Activated naive CD4-positive, alpha-beta T cell treated with anti-CD3 and anti-CD28 coated beads for 36 hours (primary cell): ENCODE measurements at regions not wholly inside any gene's neighbourhood (a gene's known extent, or its start where the extent isn't known, plus 50 kb on each side); places are given as distances from the start of the nearest gene placed in this dataset.
"Not testable (repeated sequence)": the region's sequence is repeated elsewhere in the genome, so short reads cannot be mapped to it uniquely, and the experiment has no call there.

Experiments
- CTCF ChIA-PET: fragments of 350-600 bp; sonication (Branson Sonifier 250); formaldehyde crosslinking; loops from one replicate; lab custom pipeline; 2021; ENCODE audit warnings: antibody characterized with exemption; lab: Charles Lee
- DNase-seq: peaks from one replicate; pipeline ENCODE4 v3.0.0-alpha.2; 2020
- H3K27ac Mint-ChIP-seq: one replicate; pipeline ENCODE4 v1.8.0; 2021; ENCODE audit warnings: mild to moderate bottlenecking, mixed read lengths
- H3K27me3 Mint-ChIP-seq: one replicate; pipeline ENCODE4 v1.8.0; 2021; ENCODE audit warnings: low read depth, mixed read lengths
- H3K36me3 Mint-ChIP-seq: one replicate; pipeline ENCODE4 v1.8.0; 2021; ENCODE audit warnings: low read depth, mixed read lengths
- H3K4me1 Mint-ChIP-seq: one replicate; pipeline ENCODE4 v1.8.0; 2021; ENCODE audit warnings: low read depth, mixed read lengths
- H3K4me3 Mint-ChIP-seq: one replicate; pipeline ENCODE4 v1.8.0; 2021; ENCODE audit warnings: mild to moderate bottlenecking, moderate library complexity, mixed read lengths
- H3K9me3 Mint-ChIP-seq: one replicate; pipeline ENCODE4 v1.8.0; 2021; ENCODE audit warnings: mixed read lengths
- intact Hi-C: fragments of 100-400 bp; cut with micrococcal nuclease; formaldehyde crosslinking; loops from one replicate; pipeline ENCODE4 v1.15.1; 2023

- Mint-ChIP-seq H3K9me3 (peaks cover 25% of the 10 kb centered on the region), H3K36me3 (peaks cover 8% of the 10 kb centered on the region), H3K4me1 (no peaks in the 10 kb centered on the region), H3K27ac (no peak overlapping the region), H3K4me3 (no peak overlapping the region), H3K27me3 (no peaks in the 10 kb centered on the region)
- CTCF ChIA-PET = no interaction called here
- DNase-seq = no peak
- intact Hi-C loops = no loop called here
Measured at GRCh38 chr1:173257805-173258204, 50.7 kb upstream of the TNFSF4 start.

GRCh38 chr1:173258479-173259264 is 51.5 kb upstream of the TNFSF4 start:
- intact Hi-C loops = no loop called here
- Mint-ChIP-seq H3K4me1 (no peaks in the 10 kb centered on the region), H3K27ac (no peak overlapping the region)

GRCh38 chr1:173260329-173260728 is 53.2 kb upstream of the TNFSF4 start:
- intact Hi-C loops, H3K4me3 Mint-ChIP-seq, H3K4me1 Mint-ChIP-seq, DNase-seq, H3K27ac Mint-ChIP-seq, CTCF ChIA-PET, H3K27me3 Mint-ChIP-seq, H3K36me3 Mint-ChIP-seq: not testable (repeated sequence)
- H3K9me3 Mint-ChIP-seq = peaks cover 27% of the 10 kb centered on the region

More at GRCh38 chr1:173258479-173259264, 51.5 kb upstream of the TNFSF4 start:
- CTCF ChIA-PET = interaction anchor here (1.0 to 1.3 kb wide), 2 partner anchors 10 kb away, joined by 3 read pairs; no protein-coding TSS in a partner anchor
- Mint-ChIP-seq H3K9me3 (peaks cover 27% of the 10 kb centered on the region), H3K27me3 (no peaks in the 10 kb centered on the region), H3K36me3 (peaks cover 8% of the 10 kb centered on the region), H3K4me3 (no peak overlapping the region)
- DNase-seq = no peak

- DNase-seq = no peak
- Mint-ChIP-seq H3K36me3 (no peaks in the 10 kb centered on the region), H3K27me3 (no peaks in the 10 kb centered on the region), H3K9me3 (peaks cover 6% of the 10 kb centered on the region), H3K4me1 (peaks cover 3% of the 10 kb centered on the region), H3K4me3 (no peak overlapping the region), H3K27ac (no peak overlapping the region)
- CTCF ChIA-PET = no interaction called here
- intact Hi-C loops = loop anchor here (5.0 kb wide), 1 partner anchor 40 kb away; no protein-coding TSS in a partner anchor
Measured at GRCh38 chr1:173266841-173267240, 59.7 kb upstream of the TNFSF4 start.

- H3K9me3 Mint-ChIP-seq = peaks cover 3% of the 10 kb centered on the region
- no peaks in the 10 kb centered on the region for H3K27me3 Mint-ChIP-seq
- DNase-seq = no peak
- CTCF ChIA-PET = no interaction called here
- peaks cover 3% of the 10 kb centered on the region for H3K4me1 Mint-ChIP-seq
- H3K4me3 Mint-ChIP-seq = no peak overlapping the region
- no peaks in the 10 kb centered on the region for H3K36me3 Mint-ChIP-seq
- intact Hi-C loops = loop anchor here (5.0 kb wide), 1 partner anchor 40 kb away; no protein-coding TSS in a partner anchor
- H3K27ac Mint-ChIP-seq = no peak overlapping the region
Measured at GRCh38 chr1:173267453-173267945, 60.4 kb upstream of the TNFSF4 start.

GRCh38 chr1:173268261-173268660 is 61.1 kb upstream of the TNFSF4 start:
- intact Hi-C loops = loop anchor here (5.0 kb wide), 1 partner anchor 41 kb away; no protein-coding TSS in a partner anchor
- CTCF ChIA-PET = interaction anchor here (0.9 kb wide), 1 partner anchor 9 kb away, joined by 3 read pairs; no protein-coding TSS in a partner anchor
- DNase-seq = no peak
- H3K4me3 Mint-ChIP-seq = no peak overlapping the region
- H3K27ac Mint-ChIP-seq = no peak overlapping the region
- H3K9me3 Mint-ChIP-seq = no peaks in the 10 kb centered on the region
- no peaks in the 10 kb centered on the region for H3K27me3 Mint-ChIP-seq
- H3K4me1 Mint-ChIP-seq = peaks cover 3% of the 10 kb centered on the region
- H3K36me3 Mint-ChIP-seq = no peaks in the 10 kb centered on the region

- no peaks in the 10 kb centered on the region for H3K9me3 Mint-ChIP-seq
- DNase-seq = no peak
- no peaks in the 10 kb centered on the region for H3K36me3 Mint-ChIP-seq
- H3K4me3 Mint-ChIP-seq = no peak overlapping the region
- CTCF ChIA-PET = interaction anchor here (0.9 kb wide), 1 partner anchor 9 kb away, joined by 3 read pairs; no protein-coding TSS in a partner anchor
- peaks cover 3% of the 10 kb centered on the region for H3K4me1 Mint-ChIP-seq
- intact Hi-C loops = loop anchor here (5.0 kb wide), 1 partner anchor 42 kb away; no protein-coding TSS in a partner anchor
- H3K27me3 Mint-ChIP-seq = no peaks in the 10 kb centered on the region
- no peak overlapping the region for H3K27ac Mint-ChIP-seq
Measured at GRCh38 chr1:173268786-173269277, 61.7 kb upstream of the TNFSF4 start.

- no peak for DNase-seq
- H3K4me3 Mint-ChIP-seq = no peak overlapping the region
- peaks cover 3% of the 10 kb centered on the region for H3K4me1 Mint-ChIP-seq
- CTCF ChIA-PET = no interaction called here
- no peaks in the 10 kb centered on the region for H3K27me3 Mint-ChIP-seq
- intact Hi-C loops = loop anchor here (5.0 kb wide), 1 partner anchor 42 kb away; no protein-coding TSS in a partner anchor
- H3K9me3 Mint-ChIP-seq = no peaks in the 10 kb centered on the region
- no peak overlapping the region for H3K27ac Mint-ChIP-seq
- no peaks in the 10 kb centered on the region for H3K36me3 Mint-ChIP-seq
Measured at GRCh38 chr1:173269490-173270230, 62.5 kb upstream of the TNFSF4 start.

- H3K27me3 Mint-ChIP-seq = no peaks in the 10 kb centered on the region
- H3K9me3 Mint-ChIP-seq = no peaks in the 10 kb centered on the region
- H3K4me3 Mint-ChIP-seq = no peak overlapping the region
- no peaks in the 10 kb centered on the region for H3K36me3 Mint-ChIP-seq
- CTCF ChIA-PET = no interaction called here
- intact Hi-C loops = no loop called here
- H3K27ac Mint-ChIP-seq = no peak overlapping the region
- DNase-seq = no peak
- H3K4me1 Mint-ChIP-seq = peaks cover 3% of the 10 kb centered on the region
Measured at GRCh38 chr1:173270243-173270642, 63.1 kb upstream of the TNFSF4 start.

- H3K27me3 Mint-ChIP-seq, H3K27ac Mint-ChIP-seq, intact Hi-C loops, H3K4me3 Mint-ChIP-seq, H3K9me3 Mint-ChIP-seq, H3K4me1 Mint-ChIP-seq, CTCF ChIA-PET, H3K36me3 Mint-ChIP-seq, DNase-seq: not testable (repeated sequence)
Measured at GRCh38 chr1:173271021-173271420, 63.9 kb upstream of the TNFSF4 start.

GRCh38 chr1:173275496-173275895 is 68.4 kb upstream of the TNFSF4 start:
- no peak overlapping the region for H3K27ac Mint-ChIP-seq
- intact Hi-C loops = no loop called here
- H3K4me3 Mint-ChIP-seq = no peak overlapping the region
- H3K9me3 Mint-ChIP-seq = no peaks in the 10 kb centered on the region
- no peak for DNase-seq
- H3K27me3 Mint-ChIP-seq = no peaks in the 10 kb centered on the region
- CTCF ChIA-PET = interaction anchor here (1.6 kb wide), 1 partner anchor 14 kb away, joined by 3 read pairs; no protein-coding TSS in a partner anchor
- no peaks in the 10 kb centered on the region for H3K36me3 Mint-ChIP-seq
- peaks cover 10% of the 10 kb centered on the region for H3K4me1 Mint-ChIP-seq
